ENCODE measurements at regions not wholly inside any gene's neighbourhood (a gene's known extent, or its start where the extent isn't known, plus 50 kb on each side); places are given as distances from the start of the nearest gene placed in this dataset.

DNA sequence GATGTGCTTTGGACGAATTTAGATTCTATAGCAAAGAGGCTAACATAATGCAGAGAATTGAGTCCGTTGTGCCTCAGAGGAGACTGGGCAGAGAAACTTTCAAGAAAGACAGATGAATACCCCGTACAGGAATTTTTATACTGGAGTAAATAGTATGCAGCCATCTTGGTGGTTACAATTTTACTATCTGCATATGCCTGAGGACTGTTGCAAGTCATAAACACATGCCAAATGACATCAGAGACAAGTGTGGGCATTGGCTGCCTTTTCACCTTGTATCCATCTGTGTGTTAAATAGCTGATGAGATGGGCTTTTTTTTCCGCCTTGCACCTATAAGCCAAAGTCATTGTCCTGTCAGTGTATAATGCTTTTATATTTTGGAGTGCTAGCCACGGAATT, 267.5 kb upstream of the SP4 start:
- DNase-seq: no peak

DNA sequence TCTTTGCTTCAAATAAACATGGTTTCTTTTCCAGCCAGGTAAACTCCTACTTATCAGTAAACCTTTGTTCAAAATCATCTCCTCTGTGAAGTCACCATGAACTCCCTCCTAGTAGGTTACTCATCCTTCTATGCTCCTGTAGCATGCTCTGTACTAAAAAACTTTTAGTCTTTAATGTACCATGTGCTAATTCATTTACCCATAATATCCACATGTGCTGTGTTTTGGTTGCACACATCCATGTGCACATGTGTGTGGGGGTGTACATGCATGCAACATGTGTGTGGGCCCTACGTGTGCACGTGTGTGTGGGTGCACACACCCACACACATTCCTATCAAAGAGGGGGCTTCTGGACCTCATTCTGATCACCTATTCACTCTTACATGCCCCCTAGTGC, 259.9 kb upstream of the SP4 start:
- no peak for DNase-seq

DNA sequence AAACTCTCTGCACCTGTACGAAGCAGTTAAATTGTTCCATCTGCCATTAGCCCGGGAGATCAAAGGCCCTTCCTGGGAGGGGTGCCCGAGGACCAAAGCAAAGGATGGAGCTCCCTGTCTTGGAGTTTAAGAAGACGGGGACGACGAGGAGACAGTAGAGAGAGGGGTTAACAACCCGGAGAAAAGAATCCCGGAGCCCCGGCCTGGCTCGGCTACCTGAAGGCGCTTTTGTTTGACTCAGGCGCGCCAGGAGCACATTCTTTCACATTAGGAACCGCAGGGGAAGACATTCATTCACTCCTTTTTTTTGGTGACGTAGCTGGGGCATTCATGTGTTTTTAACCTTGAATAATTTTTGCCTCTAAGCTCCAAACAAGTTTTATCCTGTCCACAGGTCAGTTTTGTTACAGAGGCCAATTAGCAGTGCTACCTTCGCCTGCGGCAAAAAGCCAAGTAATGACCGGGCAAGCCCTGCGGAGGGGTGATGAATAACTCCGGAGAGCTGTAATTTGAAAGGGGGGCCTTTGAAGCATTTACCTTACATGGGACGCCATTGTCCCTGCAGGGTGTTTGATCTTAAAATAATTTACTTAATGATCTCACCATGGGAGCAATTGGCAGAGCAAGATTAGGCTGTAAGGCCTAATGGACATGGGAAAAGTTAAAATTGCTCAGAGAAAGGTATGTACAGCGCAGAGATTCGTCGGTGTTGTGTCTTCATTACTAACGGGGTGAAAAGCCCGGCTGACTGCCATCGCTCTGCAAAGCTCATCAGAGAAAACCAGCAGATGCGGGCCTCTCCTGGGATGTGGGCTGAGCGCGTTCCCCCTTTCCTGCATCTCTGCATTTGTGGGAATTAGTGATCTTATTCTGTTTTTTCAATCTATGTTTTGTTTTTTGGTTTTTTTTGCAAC, 258.0 kb upstream of the SP4 start:
- DNase-seq: no peak

DNA sequence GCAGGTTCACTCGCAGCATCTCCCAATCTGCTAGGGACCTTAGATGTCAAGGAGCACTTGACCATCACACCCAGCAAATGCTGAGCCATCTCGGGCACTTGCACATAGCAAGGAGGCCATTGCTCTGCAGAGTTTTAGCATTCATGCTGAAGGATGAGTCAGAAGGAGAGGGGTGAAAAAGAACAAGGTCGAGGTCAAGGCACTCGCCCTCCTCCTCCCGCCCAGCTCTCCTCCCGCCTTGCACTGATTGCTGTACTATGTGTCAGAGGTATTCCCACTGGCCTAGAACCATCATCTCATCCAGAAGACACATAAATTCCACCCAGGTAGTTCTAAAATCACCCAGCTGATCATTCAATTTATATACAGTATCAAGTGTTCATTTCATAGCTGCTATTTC, 255.1 kb upstream of the SP4 start:
- no peak for DNase-seq

DNA sequence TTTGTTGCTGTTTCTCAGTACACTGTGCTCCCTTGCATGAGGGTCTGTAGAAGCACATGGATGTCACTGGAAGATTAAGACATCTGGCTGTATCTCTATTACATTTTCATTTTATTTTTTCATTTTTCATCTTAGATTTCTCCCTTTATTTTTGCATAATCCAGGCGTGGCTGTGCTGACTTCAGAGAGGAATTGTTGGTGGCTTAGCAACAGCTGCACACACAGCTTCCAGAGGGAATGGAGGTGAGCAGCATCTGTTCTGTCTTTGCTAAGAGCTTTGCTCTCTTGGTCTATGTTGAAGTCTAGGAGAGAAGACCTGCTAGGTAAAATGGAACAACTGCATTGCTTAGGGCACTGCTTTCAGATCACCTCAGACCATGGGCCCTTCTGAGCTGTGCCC, 254.4 kb upstream of the SP4 start:
- DNase-seq: no peak

DNA sequence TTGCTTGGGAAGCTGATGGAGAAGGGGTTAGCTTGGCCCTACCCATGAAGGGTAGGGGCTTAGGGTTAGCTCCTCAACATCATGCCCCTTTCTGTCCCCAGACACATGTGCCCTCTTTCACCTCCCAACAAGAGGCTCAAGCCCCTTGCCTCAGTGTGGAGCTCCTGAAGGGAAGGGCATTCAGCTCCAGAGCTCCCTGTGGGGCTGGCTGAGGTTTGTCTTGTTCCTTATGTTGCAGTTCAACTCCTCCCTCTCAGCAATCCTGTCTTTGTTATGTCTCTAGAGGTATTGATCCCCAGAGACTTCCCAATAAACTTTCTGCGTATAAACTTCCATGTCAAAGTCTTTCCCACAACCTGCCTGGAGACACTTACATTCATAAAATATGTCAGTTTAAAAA, 252.2 kb upstream of the SP4 start:
- DNase-seq: no peak

DNA sequence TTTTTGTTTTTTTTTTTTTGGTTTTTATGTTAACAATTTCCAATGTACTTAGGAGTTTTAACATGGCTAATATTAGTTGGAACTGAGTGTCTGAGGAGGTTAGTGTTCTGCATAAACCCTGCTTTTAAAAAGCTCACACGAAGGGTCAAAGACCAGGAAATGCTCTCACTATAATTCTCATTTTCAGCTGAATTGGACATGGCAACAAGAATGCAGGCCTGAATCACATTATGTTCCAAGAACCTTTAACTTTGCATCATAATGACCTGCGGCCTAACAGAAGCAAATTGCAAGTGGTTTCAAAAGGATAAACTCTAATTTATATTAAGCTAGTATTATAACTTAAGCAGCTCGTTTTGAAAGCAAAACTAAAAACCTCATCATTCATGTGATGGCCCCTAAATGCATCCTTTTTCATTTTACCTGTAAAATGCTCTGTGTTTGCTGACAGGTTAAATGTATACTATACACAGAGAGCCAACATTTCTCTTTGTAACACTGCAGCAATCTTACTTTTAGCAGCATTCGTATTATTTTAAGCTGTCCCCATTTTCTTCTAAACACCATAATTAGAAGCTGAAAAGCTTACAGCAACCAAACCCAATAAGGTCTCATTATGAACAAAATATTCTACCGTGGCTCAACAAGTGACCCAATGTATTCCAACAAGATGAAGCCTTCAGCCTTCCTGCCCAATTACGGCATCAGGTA, 242.8 kb upstream of the SP4 start:
- DNase-seq: no peak

DNA sequence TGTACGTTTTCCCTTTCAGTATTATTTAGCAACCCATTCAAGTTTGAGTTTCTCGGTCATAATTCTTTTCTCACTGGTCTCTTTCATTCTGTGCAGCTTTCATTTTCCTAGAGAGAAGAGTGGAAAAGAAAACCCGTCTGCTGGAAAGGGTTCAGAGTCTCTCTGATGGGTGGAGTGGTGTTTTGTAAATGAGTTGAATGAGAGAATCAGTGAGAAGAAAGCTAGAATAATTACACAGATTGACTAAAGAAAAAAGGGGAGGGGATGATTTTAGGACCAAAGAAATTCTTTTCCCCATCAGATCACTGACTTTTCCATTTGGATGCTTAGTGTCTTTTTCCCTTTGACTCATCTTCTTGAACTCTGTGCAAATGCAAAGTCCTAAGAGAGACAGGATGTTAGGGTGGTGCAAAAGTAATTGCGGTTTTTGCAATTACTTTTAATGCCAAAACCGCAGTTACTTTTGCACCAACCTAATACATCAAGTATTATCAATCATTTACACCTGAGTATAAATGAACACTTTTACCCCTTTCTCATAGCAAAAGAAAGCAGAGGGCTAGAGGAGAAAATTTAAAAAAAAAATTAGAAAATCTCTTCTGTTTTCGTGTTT, 242.1 kb upstream of the SP4 start:
- DNase-seq: no peak

DNA sequence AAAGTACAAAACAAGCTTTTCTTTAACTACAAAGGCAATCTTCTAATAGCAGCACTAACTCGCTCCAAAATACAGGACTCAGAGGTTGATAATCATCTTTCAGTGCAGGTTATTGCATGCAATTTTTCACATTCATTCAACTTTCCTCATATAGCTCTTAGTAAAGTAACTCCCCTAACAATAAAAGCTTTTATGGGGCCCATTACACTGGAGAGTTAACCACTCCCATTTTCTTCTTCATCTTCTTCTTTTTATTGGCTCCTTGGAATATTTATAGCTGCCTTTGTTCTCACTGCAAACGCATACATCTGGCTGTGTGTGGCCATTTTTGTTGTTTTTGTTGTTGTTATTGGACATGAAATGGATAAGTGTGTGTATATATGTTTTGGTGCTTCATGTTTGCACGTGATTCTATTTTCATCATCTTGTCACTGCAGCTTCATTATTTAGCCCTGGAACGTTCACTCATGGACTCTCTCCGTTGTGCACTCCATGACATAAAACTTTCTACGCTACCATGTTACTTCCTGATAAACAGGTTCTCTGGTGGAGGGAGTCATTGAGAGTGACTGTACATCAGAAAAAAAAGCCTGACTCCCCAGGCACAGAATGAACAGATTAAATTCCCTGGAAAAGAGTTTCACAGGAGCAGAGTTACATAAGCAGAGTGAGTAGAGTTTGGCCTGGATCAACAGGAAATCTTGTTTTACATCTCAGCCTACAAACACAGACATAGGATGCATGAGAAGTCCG, 236.4 kb upstream of the SP4 start:
- DNase-seq: no peak

DNA sequence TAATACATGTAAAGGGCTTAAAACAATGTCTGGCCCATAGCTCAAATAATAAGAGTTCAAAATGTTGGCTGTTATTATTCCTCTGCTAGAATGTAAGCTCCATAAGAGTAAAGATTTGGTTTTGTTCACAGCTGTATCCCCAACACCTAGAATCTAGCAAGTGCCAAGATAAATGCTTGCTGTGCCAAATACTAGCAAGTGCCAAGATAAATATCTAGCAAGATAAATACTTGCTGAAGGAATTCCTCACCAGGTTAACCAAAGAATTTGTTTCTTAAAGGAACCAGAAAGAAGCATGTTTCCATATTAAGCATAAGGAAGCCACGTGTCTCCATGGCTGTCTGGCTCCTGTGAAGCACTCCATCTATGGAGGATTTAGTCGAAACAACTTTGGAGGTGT, 235.2 kb upstream of the SP4 start:
- DNase-seq: no peak

DNA sequence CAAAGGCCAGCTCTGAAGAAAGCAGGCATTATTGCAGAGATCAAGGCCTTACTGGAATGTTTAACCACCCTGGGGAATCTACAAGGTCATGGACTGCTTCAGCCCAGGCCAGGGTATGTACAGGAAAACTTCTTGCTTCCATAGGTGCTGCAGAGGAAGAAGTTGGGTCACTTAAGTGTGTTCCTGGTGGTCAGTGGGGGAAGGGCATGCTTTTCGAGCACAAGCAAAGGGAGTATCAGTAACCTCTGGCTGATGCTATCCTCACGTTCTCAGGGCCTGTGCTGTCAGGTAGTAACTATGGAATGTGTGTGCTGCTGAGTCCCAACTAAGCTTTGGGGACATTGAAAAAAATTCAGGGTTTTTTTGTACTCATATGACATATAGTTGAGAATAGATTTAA, 234.0 kb upstream of the SP4 start:
- no peak for DNase-seq

DNA sequence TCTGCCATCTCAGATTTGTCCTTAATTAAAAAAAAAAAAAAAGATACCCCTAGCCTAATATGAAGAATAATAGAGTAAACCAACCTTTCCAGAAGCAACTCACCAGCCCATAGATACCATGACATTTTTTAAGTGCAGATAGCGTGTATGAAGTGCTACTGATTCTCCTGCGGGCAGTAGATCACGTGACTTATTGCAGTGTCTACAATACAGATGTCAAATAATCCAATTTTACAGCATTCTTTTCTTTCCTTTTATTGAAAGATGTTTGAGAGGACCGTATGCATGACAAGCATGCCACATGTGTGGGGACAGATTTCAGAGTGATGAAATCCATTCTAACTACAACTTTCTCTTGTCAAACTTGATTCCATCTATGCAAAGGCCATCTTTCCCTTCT, 232.9 kb upstream of the SP4 start:
- no peak for DNase-seq

DNA sequence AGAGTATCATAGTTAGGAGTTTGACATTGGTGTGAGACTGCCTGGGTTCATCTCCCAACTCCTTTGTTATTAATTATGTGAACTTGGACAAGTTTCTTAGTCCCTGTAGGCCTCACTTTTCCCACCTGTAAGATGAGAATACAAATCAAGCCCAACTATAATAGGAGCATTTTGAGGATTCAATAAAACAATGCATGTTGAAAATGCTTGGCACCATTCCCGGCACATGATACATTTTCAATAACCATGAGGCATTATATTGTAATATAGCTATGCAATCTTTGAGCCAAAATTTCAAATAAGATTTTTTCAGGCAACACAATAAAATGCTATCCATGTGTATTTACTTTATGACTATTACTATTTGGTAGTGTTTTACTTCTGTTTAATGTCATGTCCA, 229.0 kb upstream of the SP4 start:
- DNase-seq: no peak

DNA sequence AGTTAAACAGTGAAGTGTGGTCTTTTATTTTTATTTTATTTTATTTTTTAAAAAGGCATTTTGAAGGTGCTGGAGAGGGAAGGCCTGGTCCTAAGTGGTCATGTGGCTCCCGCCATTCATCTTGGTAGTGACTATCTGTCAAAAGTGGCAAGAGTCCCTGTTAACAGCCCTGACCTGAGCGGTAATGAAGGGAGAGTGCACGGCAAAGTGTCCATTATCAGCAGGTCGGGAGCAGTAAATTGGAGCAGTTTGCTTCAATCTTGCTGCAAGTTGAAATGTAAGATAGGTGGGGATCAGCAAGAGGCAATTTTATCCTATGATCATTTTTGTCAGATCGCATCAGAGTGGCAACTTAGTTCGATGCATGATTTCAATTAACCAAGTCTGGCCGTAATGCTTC, 227.4 kb upstream of the SP4 start:
- DNase-seq: no peak

DNA sequence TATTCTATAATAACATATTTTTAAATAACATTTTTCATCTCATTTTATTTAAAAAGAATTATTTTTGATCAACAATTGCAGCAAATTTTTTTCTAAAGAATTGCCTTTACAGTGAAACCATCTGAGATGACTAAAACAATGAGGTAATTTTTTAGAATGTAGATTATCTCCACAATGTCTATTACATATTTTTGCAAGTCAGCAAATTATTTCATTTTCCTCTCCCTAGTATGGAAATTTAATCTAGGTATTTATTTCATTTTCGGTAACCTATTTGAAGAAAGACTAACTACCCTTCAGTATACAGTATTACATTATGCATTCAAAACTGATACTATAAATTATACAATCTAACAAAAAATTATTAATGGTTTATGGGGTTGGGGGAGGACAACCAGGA, 213.2 kb upstream of the SP4 start:
- no peak for DNase-seq

DNA sequence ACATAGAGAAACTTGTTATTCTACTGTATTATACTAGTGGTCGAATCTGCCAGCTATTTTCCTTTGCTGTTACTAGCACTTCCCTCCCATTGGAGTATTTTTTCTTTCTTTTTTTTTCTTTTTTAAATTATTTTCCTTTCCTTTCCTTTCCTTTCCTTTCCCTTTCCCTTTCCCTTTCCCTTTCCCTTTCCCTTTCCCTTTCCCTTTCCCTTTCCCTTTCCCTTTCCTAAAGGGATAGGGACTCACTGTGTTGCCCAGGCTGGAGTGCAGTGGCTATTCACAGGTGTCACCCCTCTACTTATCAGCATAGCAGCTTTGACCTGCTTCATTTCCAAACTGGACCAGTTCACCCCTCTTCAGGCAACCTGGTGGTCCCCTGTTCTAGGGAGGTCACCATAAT, 212.6 kb upstream of the SP4 start:
- no peak for DNase-seq

DNA sequence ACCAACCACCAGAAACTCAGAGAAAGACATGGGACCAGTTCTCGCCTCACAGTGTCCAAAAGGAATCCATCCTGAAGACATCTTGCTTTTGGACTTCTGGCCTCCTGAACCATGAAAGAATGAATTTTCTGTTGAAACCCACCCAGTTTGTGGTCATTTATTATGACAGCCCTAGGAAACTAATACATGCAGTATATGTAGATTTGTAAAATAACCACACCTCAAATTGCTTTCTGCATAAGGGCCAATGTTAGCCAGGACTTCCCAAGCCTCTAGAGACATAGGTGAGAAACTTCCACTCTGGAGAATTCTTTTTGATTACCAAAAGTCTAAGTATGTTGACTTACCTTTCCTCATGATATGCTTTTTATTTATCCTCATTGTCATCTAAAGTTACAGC, 210.5 kb upstream of the SP4 start:
- no peak for DNase-seq

DNA sequence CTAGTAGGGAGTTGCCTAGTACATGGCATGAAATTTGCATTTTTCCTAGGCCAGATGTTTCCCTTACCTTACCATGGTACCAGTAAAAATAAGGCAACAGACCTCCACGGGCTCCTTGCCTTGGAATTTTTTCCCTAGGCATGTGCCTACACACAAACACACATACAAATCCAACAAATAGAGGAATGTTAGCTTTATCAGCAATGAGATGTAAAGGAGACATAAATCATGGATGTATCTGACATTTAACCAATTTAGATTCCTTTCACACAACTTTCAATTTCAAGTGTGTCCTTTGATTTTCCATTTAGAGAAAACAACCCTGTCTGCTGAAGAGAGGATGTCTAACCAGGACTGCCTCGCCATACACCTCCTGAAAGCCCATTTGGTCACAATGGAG, 209.7 kb upstream of the SP4 start:
- DNase-seq: no peak

DNA sequence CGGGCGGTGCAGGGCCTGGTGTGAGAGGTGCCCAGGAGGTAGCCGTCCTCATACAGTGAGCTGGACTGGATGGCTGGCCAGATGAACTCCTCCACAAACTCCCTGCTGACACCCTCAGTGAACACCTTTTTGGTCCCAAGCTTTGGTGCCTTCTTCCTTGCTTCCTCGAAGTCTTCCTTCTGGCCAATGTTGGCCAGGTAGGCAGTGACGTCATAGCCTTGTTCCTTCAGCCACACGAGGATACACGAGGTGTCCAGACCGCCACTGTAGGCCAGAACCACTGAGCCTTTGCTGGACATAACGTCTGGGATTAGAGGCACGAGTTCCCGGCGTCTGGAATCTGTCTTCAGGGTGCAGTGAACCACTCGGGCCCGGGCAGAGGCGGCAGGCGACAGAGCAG, 206.8 kb upstream of the SP4 start:
- DNase-seq: no peak

DNA sequence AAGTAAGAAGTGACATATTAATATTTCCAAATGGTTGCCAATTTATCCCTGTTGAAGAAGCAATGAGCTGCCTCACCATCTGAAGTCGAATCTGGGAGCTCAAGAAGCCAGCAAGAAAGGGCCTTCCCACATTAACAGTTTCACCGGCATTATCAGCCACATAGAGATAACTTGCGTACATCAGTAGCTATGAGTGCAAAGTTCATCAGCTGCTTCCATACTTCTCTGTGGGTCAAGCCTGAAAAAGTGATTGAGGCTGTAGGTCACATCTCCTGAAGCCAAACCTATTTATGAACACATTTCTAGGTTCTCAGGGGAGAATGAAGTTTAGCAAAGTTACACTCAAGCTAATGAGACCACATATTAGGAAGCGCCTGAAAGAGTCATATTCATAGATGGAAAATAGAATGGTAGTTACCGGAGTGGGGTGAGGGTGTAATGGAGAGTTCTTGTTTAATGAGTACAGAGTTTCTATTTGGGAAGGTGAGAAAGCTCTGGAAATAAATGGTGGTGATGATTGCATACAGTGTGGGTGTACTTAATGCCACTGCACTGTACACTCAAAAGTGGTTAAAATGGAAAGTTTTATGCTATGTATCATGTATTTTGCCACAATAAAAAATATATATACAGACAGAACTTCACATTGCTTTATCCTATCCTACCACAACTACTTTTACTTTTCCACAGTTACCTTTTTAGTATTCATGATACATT, 189.3 kb upstream of the SP4 start:
- no peak for DNase-seq

DNA sequence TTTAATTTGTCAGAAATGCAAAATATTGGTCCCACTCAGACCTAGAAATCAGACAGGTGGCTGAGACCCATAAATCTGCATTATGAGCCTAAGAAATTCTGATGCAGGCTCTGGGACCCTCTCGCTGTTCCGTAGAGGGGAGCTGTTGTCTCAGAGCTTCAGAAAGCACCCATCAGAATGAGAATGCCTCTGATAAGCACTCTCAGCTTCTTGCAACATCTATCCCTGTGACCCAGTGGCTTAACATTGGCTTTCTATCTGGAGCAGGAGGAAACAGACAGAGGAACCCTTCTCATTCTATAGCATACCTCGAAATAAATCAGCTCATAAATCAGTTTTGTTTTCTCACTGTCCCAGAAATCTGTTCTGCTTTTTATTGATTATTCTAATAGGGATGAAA, 184.6 kb upstream of the SP4 start:
- no peak for DNase-seq

DNA sequence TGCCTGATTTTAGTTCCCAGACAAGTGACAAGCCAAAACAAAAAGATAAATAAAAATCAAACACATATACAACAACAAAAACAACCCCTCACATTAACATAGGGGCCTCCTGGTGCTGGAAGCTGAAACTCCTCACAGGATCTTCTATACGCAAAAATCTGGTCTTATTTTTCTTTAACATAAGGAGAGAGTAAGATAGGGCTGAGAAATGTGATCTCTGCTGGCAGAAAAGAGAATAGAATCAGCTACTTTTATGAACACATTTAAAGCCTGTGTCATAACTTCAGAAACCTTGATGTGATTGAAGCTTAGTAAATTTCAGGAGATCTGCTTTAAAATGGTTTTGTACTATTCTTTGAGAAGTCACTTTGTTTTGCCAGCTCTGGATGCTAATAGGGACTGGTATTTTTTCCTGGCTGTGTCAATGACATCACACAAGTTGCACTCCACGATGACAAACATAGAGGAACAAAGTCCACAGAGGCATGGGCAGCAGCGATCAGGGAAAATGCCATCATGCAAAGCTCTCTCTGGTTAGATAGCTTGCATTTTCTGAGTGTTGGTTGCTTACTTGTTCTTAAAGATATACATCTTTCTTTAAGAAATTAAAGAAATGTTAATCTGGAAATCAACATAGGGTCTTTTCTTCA, 176.6 kb upstream of the SP4 start:
- no peak for DNase-seq
